ENCODE measurements at regions not wholly inside any gene's neighbourhood (a gene's known extent, or its start where the extent isn't known, plus 50 kb on each side); places are given as distances from the start of the nearest gene placed in this dataset.

- no peak overlapping the region for H3K27ac Mint-ChIP-seq (ENCODE audit: unreplicated experiment)
- H3K4me1 Mint-ChIP-seq (ENCODE audit: low read depth) = peaks cover 11% of the 10 kb centered on the region
- peaks cover 2% of the 10 kb centered on the region for H3K36me3 Mint-ChIP-seq (ENCODE audit: low read depth)
- H3K9me3 Mint-ChIP-seq (ENCODE audit: low read depth) = peaks cover 3% of the 10 kb centered on the region
- DNase-seq (ENCODE audit: low spot score) = no peak
- TF ChIP-seq, protein P1, sequence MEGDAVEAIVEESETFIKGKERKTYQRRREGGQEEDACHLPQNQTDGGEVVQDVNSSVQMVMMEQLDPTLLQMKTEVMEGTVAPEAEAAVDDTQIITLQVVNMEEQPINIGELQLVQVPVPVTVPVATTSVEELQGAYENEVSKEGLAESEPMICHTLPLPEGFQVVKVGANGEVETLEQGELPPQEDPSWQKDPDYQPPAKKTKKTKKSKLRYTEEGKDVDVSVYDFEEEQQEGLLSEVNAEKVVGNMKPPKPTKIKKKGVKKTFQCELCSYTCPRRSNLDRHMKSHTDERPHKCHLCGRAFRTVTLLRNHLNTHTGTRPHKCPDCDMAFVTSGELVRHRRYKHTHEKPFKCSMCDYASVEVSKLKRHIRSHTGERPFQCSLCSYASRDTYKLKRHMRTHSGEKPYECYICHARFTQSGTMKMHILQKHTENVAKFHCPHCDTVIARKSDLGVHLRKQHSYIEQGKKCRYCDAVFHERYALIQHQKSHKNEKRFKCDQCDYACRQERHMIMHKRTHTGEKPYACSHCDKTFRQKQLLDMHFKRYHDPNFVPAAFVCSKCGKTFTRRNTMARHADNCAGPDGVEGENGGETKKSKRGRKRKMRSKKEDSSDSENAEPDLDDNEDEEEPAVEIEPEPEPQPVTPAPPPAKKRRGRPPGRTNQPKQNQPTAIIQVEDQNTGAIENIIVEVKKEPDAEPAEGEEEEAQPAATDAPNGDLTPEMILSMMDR (IDR thresholded peaks at IDR 0.05) = no peak
- H3K4me3 Mint-ChIP-seq (ENCODE audit: unreplicated experiment) = no peak overlapping the region
- no peaks in the 10 kb centered on the region for H3K27me3 Mint-ChIP-seq (ENCODE audit: low read depth)
Observed at GRCh38 chr7:41339913-41340676, 362.8 kb downstream of the INHBA start.

DNA sequence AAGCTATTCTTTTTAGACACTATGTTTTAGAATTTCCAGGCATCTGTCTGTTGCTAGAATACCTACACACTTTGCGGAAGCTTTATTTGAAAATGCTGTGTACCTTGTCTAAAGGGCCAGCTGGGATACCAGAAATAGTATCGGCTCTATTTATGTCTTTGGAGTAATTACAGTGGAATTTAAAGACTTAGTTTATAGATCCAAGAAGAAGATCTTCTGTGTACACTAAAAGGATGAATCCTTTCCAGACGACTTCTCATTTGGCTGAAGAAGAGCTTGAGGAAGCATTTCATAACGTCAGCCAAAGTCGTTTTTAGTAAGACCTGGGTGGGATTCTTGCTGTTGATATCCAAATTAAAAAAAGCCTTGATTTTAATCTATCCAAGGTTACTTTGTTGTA lies 365.9 kb downstream of the INHBA start:
- no peak overlapping the region for H3K4me3 Mint-ChIP-seq (ENCODE audit: unreplicated experiment)
- no peaks in the 10 kb centered on the region for H3K9me3 Mint-ChIP-seq (ENCODE audit: low read depth)
- no peak for DNase-seq (ENCODE audit: low spot score)
- H3K36me3 Mint-ChIP-seq (ENCODE audit: low read depth) = no peaks in the 10 kb centered on the region
- no peaks in the 10 kb centered on the region for H3K27me3 Mint-ChIP-seq (ENCODE audit: low read depth)
- TF ChIP-seq, protein P1 (IDR thresholded peaks at IDR 0.05) = no peak
- H3K27ac Mint-ChIP-seq (ENCODE audit: unreplicated experiment) = no peak overlapping the region
- H3K4me1 Mint-ChIP-seq (ENCODE audit: low read depth) = peaks cover 20% of the 10 kb centered on the region

- H3K9me3 Mint-ChIP-seq (ENCODE audit: low read depth) = no peaks in the 10 kb centered on the region
- no peaks in the 10 kb centered on the region for H3K27me3 Mint-ChIP-seq (ENCODE audit: low read depth)
- no peaks in the 10 kb centered on the region for H3K36me3 Mint-ChIP-seq (ENCODE audit: low read depth)
- TF ChIP-seq, protein P1 (IDR thresholded peaks at IDR 0.05) = no peak
- no peak for DNase-seq (ENCODE audit: low spot score)
- H3K4me3 Mint-ChIP-seq (ENCODE audit: unreplicated experiment) = no peak overlapping the region
- H3K4me1 Mint-ChIP-seq (ENCODE audit: low read depth) = peaks cover 20% of the 10 kb centered on the region
- no peak overlapping the region for H3K27ac Mint-ChIP-seq (ENCODE audit: unreplicated experiment)
Observed at GRCh38 chr7:41336455-41336952, 366.4 kb downstream of the INHBA start.

GRCh38 chr7:41334071-41334862 lies 368.6 kb downstream of the INHBA start:
- Mint-ChIP-seq H3K36me3 (ENCODE audit: low read depth) (no peaks in the 10 kb centered on the region), H3K9me3 (ENCODE audit: low read depth) (no peaks in the 10 kb centered on the region), H3K4me1 (ENCODE audit: low read depth) (peaks cover 20% of the 10 kb centered on the region), H3K27ac (ENCODE audit: unreplicated experiment) (no peak overlapping the region), H3K4me3 (ENCODE audit: unreplicated experiment) (no peak overlapping the region), H3K27me3 (ENCODE audit: low read depth) (no peaks in the 10 kb centered on the region)
- TF ChIP-seq, protein P1 (IDR thresholded peaks at IDR 0.05) = no peak
- no peak for DNase-seq (ENCODE audit: low spot score)

- H3K4me1 Mint-ChIP-seq (ENCODE audit: low read depth) = peaks cover 20% of the 10 kb centered on the region
- no peak overlapping the region for H3K27ac Mint-ChIP-seq (ENCODE audit: unreplicated experiment)
- no peaks in the 10 kb centered on the region for H3K27me3 Mint-ChIP-seq (ENCODE audit: low read depth)
- DNase-seq (ENCODE audit: low spot score) = no peak
- no peaks in the 10 kb centered on the region for H3K9me3 Mint-ChIP-seq (ENCODE audit: low read depth)
- no peak overlapping the region for H3K4me3 Mint-ChIP-seq (ENCODE audit: unreplicated experiment)
- H3K36me3 Mint-ChIP-seq (ENCODE audit: low read depth) = no peaks in the 10 kb centered on the region
- TF ChIP-seq, protein P1 (IDR thresholded peaks at IDR 0.05) = no peak
Observed at GRCh38 chr7:41333511-41333910, 369.4 kb downstream of the INHBA start.
